T follicular helper cell (primary cell): ENCODE measurements at regions not wholly inside any gene's neighbourhood (a gene's known extent, or its start where the extent isn't known, plus 50 kb on each side); places are given as distances from the start of the nearest gene placed in this dataset.

ENCODE experiments used
- DNase-seq: peaks from one replicate; pipeline ENCODE4 v3.0.0-alpha.2; 2020; ENCODE audit warnings: low read depth

DNA sequence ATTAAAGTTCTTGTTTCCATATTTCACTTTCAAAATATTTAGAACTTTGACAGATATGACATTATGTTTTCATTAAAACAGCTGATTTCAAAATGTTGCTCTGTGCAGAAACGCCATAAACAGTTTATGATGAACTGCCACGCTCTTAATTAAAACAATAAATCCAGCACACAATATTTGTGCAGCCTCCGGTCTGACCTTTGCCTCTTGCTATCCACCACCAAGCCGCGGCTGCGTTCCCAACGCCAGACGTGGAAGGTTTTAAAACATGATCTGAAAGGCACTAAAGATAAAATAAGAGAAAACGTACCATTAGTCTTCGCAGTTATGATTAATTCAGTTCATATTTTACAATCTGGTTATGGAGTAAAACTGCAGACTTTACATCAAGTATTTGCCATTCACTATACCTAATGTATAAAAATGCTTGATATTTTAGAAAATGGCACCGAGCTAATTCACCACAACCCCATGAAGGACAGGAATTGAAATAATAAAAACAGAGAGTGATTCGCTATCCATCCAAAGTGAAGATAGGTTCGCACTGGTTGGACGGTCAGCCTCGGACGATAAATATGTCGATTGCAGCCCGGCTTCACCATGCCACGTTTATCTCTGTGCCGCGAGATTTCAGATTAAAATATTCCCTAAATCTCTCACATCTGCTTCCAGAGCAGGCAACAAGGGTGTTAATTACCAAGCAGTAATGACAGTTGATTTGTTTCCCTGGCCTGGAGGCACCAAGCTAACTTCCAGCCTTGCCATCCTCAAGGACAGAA lies 103.3 kb upstream of the ZNF507 start:
- DNase-seq, result no peak

DNA sequence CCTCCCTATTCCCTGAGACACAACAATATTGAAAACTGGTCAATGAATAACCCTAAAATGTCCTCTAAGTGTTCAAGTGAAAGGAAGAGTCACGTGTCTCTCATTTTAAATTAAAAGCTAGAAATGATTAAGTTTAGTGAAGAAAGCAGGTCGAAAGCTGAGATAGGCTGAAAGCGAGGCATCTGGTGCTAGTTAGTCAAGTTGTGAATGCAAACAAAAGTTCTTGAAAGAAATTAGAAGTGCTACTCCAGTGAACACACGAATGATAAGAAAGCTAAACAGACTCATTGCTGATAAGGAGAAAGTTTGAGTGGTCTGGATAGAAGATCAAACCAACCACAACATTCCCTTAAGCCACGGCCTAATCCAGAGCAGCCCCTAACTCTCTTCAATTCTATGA lies 99.4 kb upstream of the ZNF507 start:
- no peak for DNase-seq

DNA sequence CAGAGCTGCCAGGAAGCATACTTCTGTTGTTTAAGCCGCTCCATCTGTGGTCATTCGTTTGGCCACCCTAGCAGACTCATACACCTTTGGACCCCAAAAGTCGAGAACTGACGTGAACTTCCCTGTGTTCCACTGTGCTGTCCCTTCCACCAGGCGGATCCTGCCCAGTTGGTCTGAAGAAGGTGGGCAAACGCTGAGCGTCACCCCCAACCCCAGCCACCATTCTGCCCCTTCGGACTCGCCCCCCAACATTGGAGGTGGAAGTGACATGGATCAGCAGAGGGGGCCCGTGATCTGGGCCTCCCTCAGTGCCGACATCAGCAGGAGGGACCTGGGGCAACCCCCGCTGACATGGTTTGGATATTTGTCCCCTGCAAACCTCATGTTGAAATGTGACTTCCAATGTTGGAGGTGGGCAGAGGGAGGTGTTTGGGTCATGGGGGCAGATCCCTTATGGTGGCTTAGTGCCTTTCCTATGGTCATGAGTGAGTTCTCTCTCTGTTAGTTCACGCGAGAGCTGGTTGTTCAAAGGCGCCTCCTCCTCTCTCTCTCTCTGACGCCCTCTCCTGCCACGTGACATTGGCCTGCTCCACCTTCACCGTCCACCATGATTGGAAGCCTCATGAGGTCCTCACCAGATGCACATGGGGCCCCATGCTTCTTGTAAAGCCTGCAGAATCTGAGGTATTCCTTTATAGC lies 93.6 kb upstream of the ZNF507 start:
- DNase-seq, result no peak

DNA sequence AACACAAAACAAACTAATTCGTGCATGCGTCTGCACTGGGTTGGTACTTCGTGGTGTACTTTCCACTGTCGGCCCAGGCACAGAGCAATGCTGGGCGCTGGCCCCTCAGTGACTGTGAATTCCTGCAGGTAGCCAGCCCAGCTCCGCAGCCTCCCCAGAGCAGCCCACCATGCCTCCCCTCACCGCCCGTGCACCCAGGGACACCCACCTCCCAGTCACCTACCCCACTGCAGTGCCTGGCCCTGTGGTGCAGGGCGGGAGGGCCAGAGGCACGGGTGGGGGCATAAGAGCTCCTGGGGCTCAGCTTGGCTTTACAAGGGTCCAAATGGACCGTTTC lies 93.1 kb upstream of the ZNF507 start:
- no peak for DNase-seq

- DNase-seq, result no peak
Observed at GRCh38 chr19:32253683-32254508, 91.5 kb upstream of the ZNF507 start.

- DNase-seq, result no peak
Observed at GRCh38 chr19:32254509-32254890, 90.9 kb upstream of the ZNF507 start.

- no peak for DNase-seq
Observed at GRCh38 chr19:32255536-32256295, 89.7 kb upstream of the ZNF507 start.

DNA sequence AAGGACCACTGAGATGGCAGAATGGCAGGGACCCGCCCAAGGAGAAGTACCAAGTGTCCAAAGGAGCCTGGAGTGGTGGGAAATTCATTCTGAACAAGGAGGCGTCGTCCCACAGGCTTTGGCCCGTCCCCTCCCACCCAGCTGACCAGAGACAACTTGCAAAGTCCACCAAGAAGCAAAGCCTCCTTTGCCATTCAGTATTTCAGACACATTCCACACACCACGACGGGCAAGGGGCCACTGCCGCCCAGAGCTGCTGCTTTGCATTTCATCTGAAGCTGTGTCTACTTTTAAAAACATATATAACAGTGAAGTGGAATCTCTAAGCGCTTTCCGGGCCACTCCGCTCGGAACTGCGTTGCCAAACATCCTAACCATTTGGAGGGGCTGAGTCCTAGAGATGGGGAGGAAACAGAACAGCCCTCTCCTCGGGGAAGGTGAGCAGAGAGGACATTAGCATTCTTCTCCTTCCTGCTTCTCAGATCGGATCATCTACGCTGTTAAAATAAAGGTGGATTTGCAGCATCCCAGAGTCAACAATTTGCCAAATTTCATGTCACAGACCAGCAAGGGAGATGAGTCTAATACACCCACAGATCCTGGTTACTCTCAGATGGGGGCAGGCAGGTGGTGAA lies 89.0 kb upstream of the ZNF507 start:
- DNase-seq, result no peak

GRCh38 chr19:32257326-32258073 lies 87.9 kb upstream of the ZNF507 start:
- no peak for DNase-seq

GRCh38 chr19:32258167-32258566 lies 87.2 kb upstream of the ZNF507 start:
- no peak for DNase-seq

DNA sequence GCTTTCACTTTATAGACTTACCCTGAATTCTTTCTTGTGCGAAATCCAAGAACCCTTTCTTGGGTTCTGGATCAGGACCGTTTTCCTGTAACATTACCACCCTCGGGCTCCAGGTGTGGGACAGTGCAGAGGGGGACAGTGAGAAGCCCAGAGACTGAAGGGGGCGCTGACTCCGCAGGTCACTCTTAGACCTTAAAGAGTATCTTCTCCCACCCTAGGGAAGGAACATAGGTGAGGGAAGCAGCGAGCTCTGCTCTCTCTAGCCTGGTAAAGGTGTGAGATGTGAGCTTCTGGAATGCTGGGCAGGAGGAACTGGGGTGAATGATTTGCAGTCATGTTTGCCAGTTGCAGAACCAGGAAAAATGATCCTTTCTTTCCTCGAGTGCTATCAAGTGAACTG lies 80.8 kb upstream of the ZNF507 start:
- no peak for DNase-seq

DNA sequence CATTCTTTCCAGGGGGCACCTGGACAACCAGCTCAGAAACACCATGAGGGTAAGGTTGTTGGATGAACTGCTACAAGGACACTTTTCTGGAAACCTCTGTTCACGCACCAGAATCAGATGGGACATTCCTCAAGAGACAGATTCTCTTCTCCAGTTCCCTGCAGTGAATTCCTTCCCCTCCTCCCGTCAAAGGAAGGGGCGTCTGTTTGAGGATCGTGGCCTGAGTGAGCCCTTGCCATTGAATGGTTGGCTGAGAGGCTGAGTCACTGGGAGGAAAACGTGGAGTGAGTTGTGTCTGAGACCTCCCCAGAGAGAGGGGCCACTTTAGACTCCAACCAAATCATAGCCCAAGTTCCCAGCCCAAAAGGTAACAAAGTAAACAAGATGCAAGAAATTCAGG lies 79.4 kb upstream of the ZNF507 start:
- DNase-seq, result no peak

DNA sequence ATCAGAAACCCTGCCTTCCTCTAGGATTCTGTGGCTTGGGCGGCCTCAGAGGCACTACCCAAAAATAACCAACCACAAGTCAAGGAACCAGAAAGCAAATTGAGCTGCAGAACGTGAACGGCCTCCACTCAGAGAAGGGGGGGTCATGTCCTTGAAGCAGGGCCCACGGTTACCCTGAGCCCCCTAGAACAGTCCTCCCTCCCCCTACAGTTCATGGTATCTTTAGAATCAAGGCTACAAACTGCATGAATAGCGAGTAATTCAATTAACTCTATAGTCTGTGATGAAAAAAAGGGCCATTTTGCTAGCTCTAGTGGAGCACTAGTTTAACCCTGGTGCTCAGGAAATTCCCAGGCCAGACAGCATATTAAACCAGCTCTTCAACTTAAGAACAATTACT lies 79.0 kb upstream of the ZNF507 start:
- DNase-seq, result no peak

DNA sequence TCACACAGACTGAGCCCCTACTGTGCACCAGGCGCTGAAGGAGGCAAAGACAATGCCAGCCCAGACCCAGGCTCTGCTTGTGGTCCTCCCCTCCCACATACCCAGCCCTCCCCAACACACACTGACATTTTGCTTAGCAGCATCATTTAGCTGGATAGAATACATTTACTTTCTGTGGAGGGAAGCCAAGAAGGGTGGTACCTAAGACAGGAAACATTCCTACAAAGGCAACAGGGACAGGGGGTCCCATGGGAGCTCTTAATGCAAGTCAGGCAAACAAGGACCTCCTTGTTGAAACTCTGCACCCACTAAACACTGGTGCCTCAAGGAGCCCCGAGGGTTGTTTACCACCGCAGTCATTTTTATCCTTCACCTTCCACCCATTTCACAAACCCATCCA lies 77.0 kb upstream of the ZNF507 start:
- no peak for DNase-seq

- no peak for DNase-seq
Observed at GRCh38 chr19:32269831-32270230, 75.6 kb upstream of the ZNF507 start.

GRCh38 chr19:32273483-32273882 lies 71.9 kb upstream of the ZNF507 start:
- DNase-seq, result no peak

DNA sequence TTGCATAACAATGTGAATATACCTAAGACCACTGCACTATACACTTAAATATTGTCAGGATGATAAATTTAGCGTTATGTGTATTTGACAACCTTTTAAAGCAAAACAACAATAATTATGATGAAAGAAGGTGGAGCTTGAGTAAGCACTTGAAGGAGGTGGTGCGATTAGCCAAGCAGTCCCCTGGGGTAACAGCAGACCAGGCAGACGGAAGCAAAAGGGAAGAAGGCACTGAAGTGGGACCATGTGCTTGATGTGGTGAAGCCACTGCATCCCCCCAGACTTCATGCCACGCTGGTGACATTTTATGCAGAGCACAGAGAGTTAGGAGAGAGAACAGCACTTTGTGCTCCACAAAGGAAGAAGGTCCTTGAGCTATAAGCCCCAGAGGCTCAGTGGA lies 58.3 kb upstream of the ZNF507 start:
- DNase-seq, result no peak

DNA sequence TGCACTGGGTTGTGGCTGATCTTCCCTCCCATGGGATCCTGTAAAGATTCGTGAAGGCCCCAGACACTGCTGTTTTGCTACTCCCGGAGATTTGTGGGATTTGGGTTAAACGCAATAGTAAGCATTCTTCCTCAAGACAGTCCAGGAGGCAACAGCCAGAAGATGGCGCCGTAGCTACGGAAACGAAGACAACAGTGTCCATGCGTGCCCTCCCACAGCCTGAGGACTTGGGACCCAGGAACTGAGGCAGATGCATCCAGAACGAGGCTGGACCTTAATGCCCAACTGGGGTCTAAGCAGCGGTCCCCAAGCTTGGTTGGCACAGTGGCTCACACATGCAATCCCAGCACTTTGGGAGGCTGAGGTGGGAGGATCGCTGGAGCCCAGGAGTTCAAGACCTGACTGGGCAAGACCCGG lies 57.6 kb upstream of the ZNF507 start:
- no peak for DNase-seq

DNA sequence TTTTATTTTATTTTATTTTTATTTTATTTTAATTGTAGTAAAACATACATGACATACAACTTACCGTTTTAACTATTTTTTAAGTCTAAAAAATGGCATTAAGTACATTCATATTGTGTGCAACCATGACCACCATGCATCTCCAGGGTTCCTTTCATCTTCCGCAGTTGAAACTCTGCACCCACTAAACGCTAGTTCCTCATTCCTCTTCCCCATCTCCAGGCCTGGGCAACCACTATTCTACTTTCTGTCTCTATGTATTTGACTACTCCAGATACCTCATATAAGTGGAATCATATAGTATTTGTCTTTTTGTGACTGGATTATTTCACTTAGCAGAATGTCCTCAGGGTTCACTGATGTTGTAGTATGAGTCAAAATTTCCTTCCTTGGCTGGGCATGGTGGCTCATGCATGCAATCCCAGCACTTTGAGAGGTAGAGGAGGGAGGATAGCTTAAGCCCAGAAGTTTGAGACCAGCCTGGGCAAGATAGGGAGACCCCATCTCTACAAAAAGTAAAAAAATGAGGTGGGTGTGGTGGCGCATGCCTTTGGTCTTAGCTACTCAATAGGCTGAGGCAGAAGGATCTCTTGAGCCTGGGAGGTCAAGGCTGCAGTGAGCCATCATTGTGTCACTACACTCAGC lies 55.7 kb upstream of the ZNF507 start:
- no peak for DNase-seq

GRCh38 chr19:32291876-32292275 lies 53.5 kb upstream of the ZNF507 start:
- no peak for DNase-seq
